ENCODE measurements at regions not wholly inside any gene's neighbourhood (a gene's known extent, or its start where the extent isn't known, plus 50 kb on each side); places are given as distances from the start of the nearest gene placed in this dataset.

DNA sequence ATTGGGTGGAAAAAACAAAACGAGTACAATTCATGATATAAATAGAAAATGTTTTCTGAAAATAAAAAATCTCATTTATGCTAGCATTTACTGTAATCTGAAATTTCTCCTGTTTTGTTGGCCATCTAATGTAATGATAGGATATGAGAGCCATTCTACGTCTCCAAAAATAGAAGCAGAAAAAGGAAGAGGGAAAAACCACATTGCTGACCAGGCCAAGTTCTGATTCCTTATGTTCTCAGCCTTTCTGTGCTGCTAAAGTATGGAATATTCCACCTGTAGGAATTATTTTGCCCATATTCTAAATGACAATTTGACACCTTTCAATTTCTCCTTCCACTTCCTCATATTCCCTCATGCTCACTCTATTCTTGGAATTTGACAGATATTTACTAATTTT, 110.2 kb downstream of the TBXT start:
- no peaks in the 10 kb centered on the region for H3K36me3 Mint-ChIP-seq
- Histone ChIP-seq H3K27me3 (ENCODE audit: control insufficient read depth in 2 of 2, insufficient read depth in 2 of 2, low read length in 2 of 2) (no peaks in the 10 kb centered on the region), H2AFZ (ENCODE audit: insufficient read depth, low read depth, low read length, poor library complexity, severe bottlenecking) (no peak overlapping the region), H3K27ac (ENCODE audit: low read depth in 1 of 2, low read length in 2 of 2) (no peak overlapping the region), H3K4me2 (replicated peaks; ENCODE audit: extremely low read depth, low read length, poor library complexity, severe bottlenecking) (no peak overlapping the region), H3K36me3 (replicated peaks in 1 of 2; ENCODE audit: control insufficient read depth in 1 of 2, insufficient read depth in 2 of 2, low read length in 2 of 2) (no peaks in the 10 kb centered on the region), H3K79me2 (ENCODE audit: insufficient read depth, low read length) (no peaks in the 10 kb centered on the region), H3K4me3 (replicated peaks in 1 of 3; ENCODE audit: low read depth in 2 of 3, low read length in 3 of 3) (no peak overlapping the region), H3K9me3 (replicated peaks in 1 of 2; ENCODE audit: control insufficient read depth in 1 of 2, insufficient read depth in 1 of 2, low read length in 2 of 2) (peaks cover 22 to 24% of the 10 kb centered on the region in 2 donors), H3K4me1 (ENCODE audit: control insufficient read depth in 1 of 2, insufficient read depth in 2 of 2, low read length in 2 of 2) (no peaks in the 10 kb centered on the region), H4K20me1 (ENCODE audit: insufficient read depth, low read length) (no peaks in the 10 kb centered on the region), H3K9ac (ENCODE audit: insufficient read depth, low read length, poor library complexity, severe bottlenecking) (no peak overlapping the region)
- TF ChIP-seq, protein P1, sequence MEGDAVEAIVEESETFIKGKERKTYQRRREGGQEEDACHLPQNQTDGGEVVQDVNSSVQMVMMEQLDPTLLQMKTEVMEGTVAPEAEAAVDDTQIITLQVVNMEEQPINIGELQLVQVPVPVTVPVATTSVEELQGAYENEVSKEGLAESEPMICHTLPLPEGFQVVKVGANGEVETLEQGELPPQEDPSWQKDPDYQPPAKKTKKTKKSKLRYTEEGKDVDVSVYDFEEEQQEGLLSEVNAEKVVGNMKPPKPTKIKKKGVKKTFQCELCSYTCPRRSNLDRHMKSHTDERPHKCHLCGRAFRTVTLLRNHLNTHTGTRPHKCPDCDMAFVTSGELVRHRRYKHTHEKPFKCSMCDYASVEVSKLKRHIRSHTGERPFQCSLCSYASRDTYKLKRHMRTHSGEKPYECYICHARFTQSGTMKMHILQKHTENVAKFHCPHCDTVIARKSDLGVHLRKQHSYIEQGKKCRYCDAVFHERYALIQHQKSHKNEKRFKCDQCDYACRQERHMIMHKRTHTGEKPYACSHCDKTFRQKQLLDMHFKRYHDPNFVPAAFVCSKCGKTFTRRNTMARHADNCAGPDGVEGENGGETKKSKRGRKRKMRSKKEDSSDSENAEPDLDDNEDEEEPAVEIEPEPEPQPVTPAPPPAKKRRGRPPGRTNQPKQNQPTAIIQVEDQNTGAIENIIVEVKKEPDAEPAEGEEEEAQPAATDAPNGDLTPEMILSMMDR (IDR thresholded peaks at IDR 0.05), result no peak
- intact Hi-C loops (cut with micrococcal nuclease), result no loop called here
- peaks cover 13 to 30% (median 22%) of the 10 kb centered on the region in 7 donors for H3K9me3 Mint-ChIP-seq
- no peak overlapping the region for H3K4me3 Mint-ChIP-seq
- H3K4me1 Mint-ChIP-seq, result no peaks in the 10 kb centered on the region
- no CpG with 5 or more reads among the region's 2 CpGs for WGBS (ENCODE audit: insufficient coverage)
- DNase-seq, result no peak
- H3K27ac Mint-ChIP-seq, result no peak overlapping the region
- H3K27me3 Mint-ChIP-seq (ENCODE audit: low read depth in 3 of 3), result peaks cover 1 to 3% (median 1%) of the 10 kb centered on the region in 3 donors

DNA sequence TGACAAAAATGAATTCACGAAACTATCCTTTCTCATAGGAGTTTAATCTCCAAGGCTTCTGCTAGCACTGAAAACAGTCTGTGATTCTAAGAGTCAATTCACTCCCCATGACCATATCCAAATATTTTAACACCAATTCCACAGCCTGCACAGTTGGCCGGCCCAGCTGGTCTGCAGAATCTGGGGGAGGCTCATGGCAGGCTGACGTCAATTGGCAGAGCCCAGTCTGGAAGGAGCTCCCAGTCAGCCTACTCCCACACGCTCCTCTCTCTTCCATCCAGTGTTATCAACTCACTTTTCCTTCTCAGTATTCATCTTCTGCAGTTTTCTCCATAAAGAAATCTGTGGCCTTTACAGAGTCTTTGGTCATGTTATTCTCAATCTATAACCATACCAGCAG, 111.0 kb downstream of the TBXT start:
- intact Hi-C loops (cut with micrococcal nuclease), result no loop called here
- H3K4me1 Mint-ChIP-seq, result no peaks in the 10 kb centered on the region
- Histone ChIP-seq H3K4me3 (replicated peaks in 1 of 3; ENCODE audit: low read depth in 2 of 3, low read length in 3 of 3) (no peak overlapping the region), H3K4me1 (ENCODE audit: control insufficient read depth in 1 of 2, insufficient read depth in 2 of 2, low read length in 2 of 2) (no peaks in the 10 kb centered on the region), H3K36me3 (replicated peaks in 1 of 2; ENCODE audit: control insufficient read depth in 1 of 2, insufficient read depth in 2 of 2, low read length in 2 of 2) (no peaks in the 10 kb centered on the region), H3K27me3 (ENCODE audit: control insufficient read depth in 2 of 2, insufficient read depth in 2 of 2, low read length in 2 of 2) (no peaks in the 10 kb centered on the region), H3K79me2 (ENCODE audit: insufficient read depth, low read length) (no peaks in the 10 kb centered on the region), H3K4me2 (replicated peaks; ENCODE audit: extremely low read depth, low read length, poor library complexity, severe bottlenecking) (no peak overlapping the region), H2AFZ (ENCODE audit: insufficient read depth, low read depth, low read length, poor library complexity, severe bottlenecking) (no peak overlapping the region), H3K27ac (ENCODE audit: low read depth in 1 of 2, low read length in 2 of 2) (no peak overlapping the region), H3K9ac (ENCODE audit: insufficient read depth, low read length, poor library complexity, severe bottlenecking) (no peak overlapping the region), H3K9me3 (replicated peaks in 1 of 2; ENCODE audit: control insufficient read depth in 1 of 2, insufficient read depth in 1 of 2, low read length in 2 of 2) (peaks cover 24 to 26% of the 10 kb centered on the region in 2 donors), H4K20me1 (ENCODE audit: insufficient read depth, low read length) (no peaks in the 10 kb centered on the region)
- peaks cover 0 to 1% (median 1%) of the 10 kb centered on the region in 3 donors for H3K27me3 Mint-ChIP-seq (ENCODE audit: low read depth in 3 of 3)
- H3K9me3 Mint-ChIP-seq, result peaks cover 13 to 30% (median 22%) of the 10 kb centered on the region in 7 donors
- WGBS (ENCODE audit: insufficient coverage), result 94% methylated on average over 4 of the region's 4 CpGs
- no peaks in the 10 kb centered on the region for H3K36me3 Mint-ChIP-seq
- DNase-seq, result no peak
- TF ChIP-seq, protein P1 (IDR thresholded peaks at IDR 0.05), result no peak
- H3K4me3 Mint-ChIP-seq, result no peak overlapping the region
- H3K27ac Mint-ChIP-seq, result no peak overlapping the region
